ENCODE measurements at regions not wholly inside any gene's neighbourhood (a gene's known extent, or its start where the extent isn't known, plus 50 kb on each side); places are given as distances from the start of the nearest gene placed in this dataset.
"Not testable (repeated sequence)": the region's sequence is repeated elsewhere in the genome, so short reads cannot be mapped to it uniquely, and the experiment has no call there.

- not testable (repeated sequence) for TF ChIP-seq CTCF, POLR2A (IDR thresholded peaks at IDR 0.05)
These were observed 54.9 kb upstream of the CACHD1 start for GRCh38 chr1:64414855-64415546.

Measured in uterus (tissue), 2 donors.